ENCODE measurements at regions not wholly inside any gene's neighbourhood (a gene's known extent, or its start where the extent isn't known, plus 50 kb on each side); places are given as distances from the start of the nearest gene placed in this dataset.
"Not testable (repeated sequence)": the region's sequence is repeated elsewhere in the genome, so short reads cannot be mapped to it uniquely, and the experiment has no call there.

GRCh38 chr7:69248382-69248828 is 349.9 kb upstream of the AUTS2 start:
- H3K4me1 ChIP-seq (ENCODE audit: control insufficient read depth in 3 of 3, insufficient read depth in 2 of 3, low read depth in 1 of 3, low read length in 2 of 3); H3K9me3 ChIP-seq (ENCODE audit: control insufficient read depth in 2 of 2, insufficient read depth in 1 of 2, low read depth in 1 of 2, low read length in 1 of 2); DNase-seq; FAIRE-seq; H3K36me3 ChIP-seq (ENCODE audit: control insufficient read depth in 3 of 3, insufficient read depth in 2 of 3, low read depth in 1 of 3, low read length in 3 of 3); H3K4me3 ChIP-seq (ENCODE audit: low read depth in 1 of 3, low read length in 3 of 3); H3K27ac ChIP-seq (ENCODE audit: low read depth in 1 of 3, low read length in 2 of 3); H3K27me3 ChIP-seq (ENCODE audit: control insufficient read depth in 3 of 3, insufficient read depth in 3 of 3, low read length in 3 of 3): not testable (repeated sequence)
- 25 to 60% (median 29%) methylated on average over 2 of the region's 2 CpGs for WGBS, 3 donors

- Histone ChIP-seq H3K27ac (ENCODE audit: low read depth in 1 of 3, low read length in 2 of 3) (no peak overlapping the region), H3K4me3 (ENCODE audit: low read depth in 1 of 3, low read length in 3 of 3) (no peak overlapping the region), H3K4me1 (ENCODE audit: control insufficient read depth in 3 of 3, insufficient read depth in 2 of 3, low read depth in 1 of 3, low read length in 2 of 3) (no peaks in the 10 kb centered on the region), H3K36me3 (ENCODE audit: control insufficient read depth in 3 of 3, insufficient read depth in 2 of 3, low read depth in 1 of 3, low read length in 3 of 3) (no peaks in the 10 kb centered on the region), H3K27me3 (ENCODE audit: control insufficient read depth in 3 of 3, insufficient read depth in 3 of 3, low read length in 3 of 3) (peaks cover 0 to 2% (median 0%) of the 10 kb centered on the region in 3 donors), H3K9me3 (ENCODE audit: control insufficient read depth in 2 of 2, insufficient read depth in 1 of 2, low read depth in 1 of 2, low read length in 1 of 2) (peaks cover 0 to 7% of the 10 kb centered on the region in 2 donors)
- 75 to 90% (median 76%) methylated on average over 5 of the region's 5 CpGs for WGBS, 3 donors
- DNase-seq, result no peak
- FAIRE-seq, result no peak
Measured at GRCh38 chr7:69250958-69251357, 347.3 kb upstream of the AUTS2 start.

- peaks cover 0 to 7% of the 10 kb centered on the region in 2 donors for H3K9me3 ChIP-seq (ENCODE audit: control insufficient read depth in 2 of 2, insufficient read depth in 1 of 2, low read depth in 1 of 2, low read length in 1 of 2)
- H3K4me3 ChIP-seq (ENCODE audit: low read depth in 1 of 3, low read length in 3 of 3), result no peak overlapping the region
- no peaks in the 10 kb centered on the region for H3K36me3 ChIP-seq (ENCODE audit: control insufficient read depth in 3 of 3, insufficient read depth in 2 of 3, low read depth in 1 of 3, low read length in 3 of 3)
- no peak overlapping the region for H3K27ac ChIP-seq (ENCODE audit: low read depth in 1 of 3, low read length in 2 of 3)
- peaks cover 0 to 2% (median 0%) of the 10 kb centered on the region in 3 donors for H3K27me3 ChIP-seq (ENCODE audit: control insufficient read depth in 3 of 3, insufficient read depth in 3 of 3, low read length in 3 of 3)
- no peak for FAIRE-seq
- no peaks in the 10 kb centered on the region for H3K4me1 ChIP-seq (ENCODE audit: control insufficient read depth in 3 of 3, insufficient read depth in 2 of 3, low read depth in 1 of 3, low read length in 2 of 3)
- DNase-seq, result no peak
Measured at GRCh38 chr7:69254643-69255042, 343.6 kb upstream of the AUTS2 start.

- no peaks in the 10 kb centered on the region for H3K36me3 ChIP-seq (ENCODE audit: control insufficient read depth in 3 of 3, insufficient read depth in 2 of 3, low read depth in 1 of 3, low read length in 3 of 3)
- no peak overlapping the region for H3K27ac ChIP-seq (ENCODE audit: low read depth in 1 of 3, low read length in 2 of 3)
- no peak for DNase-seq
- peaks cover 0 to 2% (median 0%) of the 10 kb centered on the region in 3 donors for H3K27me3 ChIP-seq (ENCODE audit: control insufficient read depth in 3 of 3, insufficient read depth in 3 of 3, low read length in 3 of 3)
- no peaks in the 10 kb centered on the region for H3K9me3 ChIP-seq (ENCODE audit: control insufficient read depth in 2 of 2, insufficient read depth in 1 of 2, low read depth in 1 of 2, low read length in 1 of 2)
- no peak for FAIRE-seq
- H3K4me1 ChIP-seq (ENCODE audit: control insufficient read depth in 3 of 3, insufficient read depth in 2 of 3, low read depth in 1 of 3, low read length in 2 of 3), result no peaks in the 10 kb centered on the region
- WGBS, 3 donors, result 76 to 79% (median 78%) methylated on average over 12 of the region's 12 CpGs
- H3K4me3 ChIP-seq (ENCODE audit: low read depth in 1 of 3, low read length in 3 of 3), result no peak overlapping the region
Measured at GRCh38 chr7:69256634-69257081, 341.6 kb upstream of the AUTS2 start.

GRCh38 chr7:69257592-69257991 is 340.7 kb upstream of the AUTS2 start:
- H3K9me3 ChIP-seq (ENCODE audit: control insufficient read depth in 2 of 2, insufficient read depth in 1 of 2, low read depth in 1 of 2, low read length in 1 of 2), result no peaks in the 10 kb centered on the region
- FAIRE-seq, result no peak
- no peak overlapping the region for H3K27ac ChIP-seq (ENCODE audit: low read depth in 1 of 3, low read length in 2 of 3)
- H3K4me3 ChIP-seq (ENCODE audit: low read depth in 1 of 3, low read length in 3 of 3), result no peak overlapping the region
- H3K4me1 ChIP-seq (ENCODE audit: control insufficient read depth in 3 of 3, insufficient read depth in 2 of 3, low read depth in 1 of 3, low read length in 2 of 3), result no peaks in the 10 kb centered on the region
- WGBS, 3 donors, result 81 to 91% (median 89%) methylated on average over 2 of the region's 2 CpGs
- H3K36me3 ChIP-seq (ENCODE audit: control insufficient read depth in 3 of 3, insufficient read depth in 2 of 3, low read depth in 1 of 3, low read length in 3 of 3), result no peaks in the 10 kb centered on the region
- peaks cover 0 to 2% (median 0%) of the 10 kb centered on the region in 3 donors for H3K27me3 ChIP-seq (ENCODE audit: control insufficient read depth in 3 of 3, insufficient read depth in 3 of 3, low read length in 3 of 3)
- no peak for DNase-seq

- FAIRE-seq, result no peak
- no peaks in the 10 kb centered on the region for H3K36me3 ChIP-seq (ENCODE audit: control insufficient read depth in 3 of 3, insufficient read depth in 2 of 3, low read depth in 1 of 3, low read length in 3 of 3)
- no peaks in the 10 kb centered on the region for H3K9me3 ChIP-seq (ENCODE audit: control insufficient read depth in 2 of 2, insufficient read depth in 1 of 2, low read depth in 1 of 2, low read length in 1 of 2)
- peaks cover 0 to 3% (median 0%) of the 10 kb centered on the region in 3 donors for H3K27me3 ChIP-seq (ENCODE audit: control insufficient read depth in 3 of 3, insufficient read depth in 3 of 3, low read length in 3 of 3)
- WGBS, 3 donors, result 61 to 67% (median 67%) methylated on average over 2 of the region's 2 CpGs
- H3K4me3 ChIP-seq (ENCODE audit: low read depth in 1 of 3, low read length in 3 of 3), result no peak overlapping the region
- no peak for DNase-seq
- no peaks in the 10 kb centered on the region for H3K4me1 ChIP-seq (ENCODE audit: control insufficient read depth in 3 of 3, insufficient read depth in 2 of 3, low read depth in 1 of 3, low read length in 2 of 3)
- no peak overlapping the region for H3K27ac ChIP-seq (ENCODE audit: low read depth in 1 of 3, low read length in 2 of 3)
Measured at GRCh38 chr7:69259445-69259844, 338.8 kb upstream of the AUTS2 start.

- Histone ChIP-seq H3K27ac (ENCODE audit: low read depth in 1 of 3, low read length in 2 of 3) (no peak overlapping the region), H3K9me3 (ENCODE audit: control insufficient read depth in 2 of 2, insufficient read depth in 1 of 2, low read depth in 1 of 2, low read length in 1 of 2) (no peaks in the 10 kb centered on the region), H3K4me3 (ENCODE audit: low read depth in 1 of 3, low read length in 3 of 3) (no peak overlapping the region), H3K4me1 (ENCODE audit: control insufficient read depth in 3 of 3, insufficient read depth in 2 of 3, low read depth in 1 of 3, low read length in 2 of 3) (no peaks in the 10 kb centered on the region), H3K27me3 (ENCODE audit: control insufficient read depth in 3 of 3, insufficient read depth in 3 of 3, low read length in 3 of 3) (peaks cover 0 to 3% (median 0%) of the 10 kb centered on the region in 3 donors), H3K36me3 (ENCODE audit: control insufficient read depth in 3 of 3, insufficient read depth in 2 of 3, low read depth in 1 of 3, low read length in 3 of 3) (no peaks in the 10 kb centered on the region)
- no peak for FAIRE-seq
- DNase-seq, result no peak
- WGBS, 3 donors, result 66 to 86% (median 80%) methylated on average over 4 of the region's 4 CpGs
Measured at GRCh38 chr7:69260023-69260422, 338.3 kb upstream of the AUTS2 start.

- H3K27ac ChIP-seq (ENCODE audit: low read depth in 1 of 3, low read length in 2 of 3), result no peak overlapping the region
- no peaks in the 10 kb centered on the region for H3K9me3 ChIP-seq (ENCODE audit: control insufficient read depth in 2 of 2, insufficient read depth in 1 of 2, low read depth in 1 of 2, low read length in 1 of 2)
- H3K27me3 ChIP-seq (ENCODE audit: control insufficient read depth in 3 of 3, insufficient read depth in 3 of 3, low read length in 3 of 3), result peaks cover 0 to 3% (median 0%) of the 10 kb centered on the region in 3 donors
- H3K4me1 ChIP-seq (ENCODE audit: control insufficient read depth in 3 of 3, insufficient read depth in 2 of 3, low read depth in 1 of 3, low read length in 2 of 3), result no peaks in the 10 kb centered on the region
- no peak for FAIRE-seq
- DNase-seq, result no peak
- no peaks in the 10 kb centered on the region for H3K36me3 ChIP-seq (ENCODE audit: control insufficient read depth in 3 of 3, insufficient read depth in 2 of 3, low read depth in 1 of 3, low read length in 3 of 3)
- no peak overlapping the region for H3K4me3 ChIP-seq (ENCODE audit: low read depth in 1 of 3, low read length in 3 of 3)
Measured at GRCh38 chr7:69263550-69263949, 334.7 kb upstream of the AUTS2 start.

GRCh38 chr7:69269806-69270205 is 328.5 kb upstream of the AUTS2 start:
- peaks cover 0 to 9% of the 10 kb centered on the region in 2 donors for H3K9me3 ChIP-seq (ENCODE audit: control insufficient read depth in 2 of 2, insufficient read depth in 1 of 2, low read depth in 1 of 2, low read length in 1 of 2)
- FAIRE-seq (no peak), DNase-seq (no peak)
- H3K4me1 ChIP-seq (ENCODE audit: control insufficient read depth in 3 of 3, insufficient read depth in 2 of 3, low read depth in 1 of 3, low read length in 2 of 3), result no peaks in the 10 kb centered on the region
- no peaks in the 10 kb centered on the region for H3K27me3 ChIP-seq (ENCODE audit: control insufficient read depth in 3 of 3, insufficient read depth in 3 of 3, low read length in 3 of 3)
- no peaks in the 10 kb centered on the region for H3K36me3 ChIP-seq (ENCODE audit: control insufficient read depth in 3 of 3, insufficient read depth in 2 of 3, low read depth in 1 of 3, low read length in 3 of 3)
- no peak overlapping the region for H3K27ac ChIP-seq (ENCODE audit: low read depth in 1 of 3, low read length in 2 of 3)
- H3K4me3 ChIP-seq (ENCODE audit: low read depth in 1 of 3, low read length in 3 of 3), result no peak overlapping the region
- WGBS, 3 donors, result 58 to 82% (median 70%) methylated on average over 4 of the region's 4 CpGs

All from small intestine (tissue), 7 donors.